ENCODE measurements at regions not wholly inside any gene's neighbourhood (a gene's known extent, or its start where the extent isn't known, plus 50 kb on each side); places are given as distances from the start of the nearest gene placed in this dataset.

- Histone ChIP-seq H3K36me3 (replicated peaks in 1 of 2; ENCODE audit: insufficient read depth in 1 of 2, low read depth in 2 of 2) (no peaks in the 10 kb centered on the region), H3K27ac (no peak overlapping the region), H3K4me1 (no peaks in the 10 kb centered on the region), H3K4me3 (no peak overlapping the region), H3K9me3 (no peaks in the 10 kb centered on the region), H3K27me3 (no peaks in the 10 kb centered on the region)
- 95 to 98% methylated on average over 3 of the region's 3 CpGs for WGBS, 2 donors
- ATAC-seq = no peak
- no peak for TF ChIP-seq POLR2A (IDR thresholded peaks at IDR 0.05)
- TF ChIP-seq, protein P1, sequence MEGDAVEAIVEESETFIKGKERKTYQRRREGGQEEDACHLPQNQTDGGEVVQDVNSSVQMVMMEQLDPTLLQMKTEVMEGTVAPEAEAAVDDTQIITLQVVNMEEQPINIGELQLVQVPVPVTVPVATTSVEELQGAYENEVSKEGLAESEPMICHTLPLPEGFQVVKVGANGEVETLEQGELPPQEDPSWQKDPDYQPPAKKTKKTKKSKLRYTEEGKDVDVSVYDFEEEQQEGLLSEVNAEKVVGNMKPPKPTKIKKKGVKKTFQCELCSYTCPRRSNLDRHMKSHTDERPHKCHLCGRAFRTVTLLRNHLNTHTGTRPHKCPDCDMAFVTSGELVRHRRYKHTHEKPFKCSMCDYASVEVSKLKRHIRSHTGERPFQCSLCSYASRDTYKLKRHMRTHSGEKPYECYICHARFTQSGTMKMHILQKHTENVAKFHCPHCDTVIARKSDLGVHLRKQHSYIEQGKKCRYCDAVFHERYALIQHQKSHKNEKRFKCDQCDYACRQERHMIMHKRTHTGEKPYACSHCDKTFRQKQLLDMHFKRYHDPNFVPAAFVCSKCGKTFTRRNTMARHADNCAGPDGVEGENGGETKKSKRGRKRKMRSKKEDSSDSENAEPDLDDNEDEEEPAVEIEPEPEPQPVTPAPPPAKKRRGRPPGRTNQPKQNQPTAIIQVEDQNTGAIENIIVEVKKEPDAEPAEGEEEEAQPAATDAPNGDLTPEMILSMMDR (IDR thresholded peaks at IDR 0.05) = no peak
- intact Hi-C loops (cut with DNase I) = no loop called here
- DNase-seq = no peak
These were observed 706.7 kb downstream of the TBC1D32 start for GRCh38 chr6:120627612-120628011.

DNA sequence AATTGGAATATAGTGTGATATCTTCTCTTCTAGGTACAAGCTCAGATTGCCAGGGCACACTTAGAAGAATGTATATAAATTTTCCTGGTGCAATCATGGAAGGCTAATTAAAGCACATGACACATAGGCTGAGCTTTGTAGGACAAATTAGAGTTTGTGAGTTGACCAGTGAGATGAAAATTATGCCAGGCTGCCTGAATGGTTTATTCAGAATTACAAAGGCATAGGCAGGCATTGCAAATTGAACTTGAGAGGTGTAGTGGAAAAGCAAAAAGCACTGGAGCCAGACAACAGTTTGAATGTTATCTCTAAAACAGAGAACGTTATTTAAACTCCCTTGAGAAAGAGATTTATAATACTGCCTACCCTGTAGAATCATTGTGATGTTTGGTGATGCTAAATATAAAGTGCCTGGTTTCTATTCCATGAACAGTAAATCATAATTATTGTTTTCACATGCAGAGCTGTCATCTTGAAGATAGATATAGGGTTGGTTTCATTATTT lies 712.1 kb downstream of the TBC1D32 start:
- 16 to 23% methylated on average over 1 of the region's 1 CpG for WGBS, 2 donors
- Histone ChIP-seq H3K9me3 (no peaks in the 10 kb centered on the region), H3K36me3 (replicated peaks in 1 of 2; ENCODE audit: insufficient read depth in 1 of 2, low read depth in 2 of 2) (no peaks in the 10 kb centered on the region), H3K27ac (no peak overlapping the region), H3K27me3 (no peaks in the 10 kb centered on the region), H3K4me3 (no peak overlapping the region), H3K4me1 (peaks cover 9% of the 10 kb centered on the region)
- TF ChIP-seq POLR2A (IDR thresholded peaks at IDR 0.05) = no peak
- TF ChIP-seq, protein P1 (IDR thresholded peaks at IDR 0.05) = no peak
- intact Hi-C loops (cut with DNase I) = no loop called here
- DNase-seq (no peak), ATAC-seq (no peak)

GRCh38 chr6:120620900-120621299 lies 713.4 kb downstream of the TBC1D32 start:
- 32 to 41% methylated on average over 1 of the region's 1 CpG for WGBS, 2 donors
- intact Hi-C loops (cut with DNase I) = no loop called here
- no peak overlapping the region for H3K4me3 ChIP-seq
- H3K9me3 ChIP-seq = no peaks in the 10 kb centered on the region
- H3K27me3 ChIP-seq = no peaks in the 10 kb centered on the region
- TF ChIP-seq, protein P1 (IDR thresholded peaks at IDR 0.05) = no peak
- no peak for TF ChIP-seq POLR2A (IDR thresholded peaks at IDR 0.05)
- peaks cover 9% of the 10 kb centered on the region for H3K4me1 ChIP-seq
- DNase-seq (no peak), ATAC-seq (peak; percentile 21)
- no peaks in the 10 kb centered on the region for H3K36me3 ChIP-seq (replicated peaks in 1 of 2; ENCODE audit: insufficient read depth in 1 of 2, low read depth in 2 of 2)
- H3K27ac ChIP-seq = no peak overlapping the region

GRCh38 chr6:120615238-120615637 lies 719.0 kb downstream of the TBC1D32 start:
- DNase-seq (no peak), ATAC-seq (no peak)
- WGBS, 2 donors = 68 to 83% methylated on average over 3 of the region's 3 CpGs
- Histone ChIP-seq H3K36me3 (replicated peaks in 1 of 2; ENCODE audit: insufficient read depth in 1 of 2, low read depth in 2 of 2) (no peaks in the 10 kb centered on the region), H3K4me3 (no peak overlapping the region), H3K27me3 (no peaks in the 10 kb centered on the region), H3K27ac (no peak overlapping the region), H3K4me1 (no peaks in the 10 kb centered on the region), H3K9me3 (no peaks in the 10 kb centered on the region)
- intact Hi-C loops (cut with DNase I) = no loop called here
- TF ChIP-seq POLR2A (IDR thresholded peaks at IDR 0.05) = no peak
- TF ChIP-seq, protein P1 (IDR thresholded peaks at IDR 0.05) = no peak

DNA sequence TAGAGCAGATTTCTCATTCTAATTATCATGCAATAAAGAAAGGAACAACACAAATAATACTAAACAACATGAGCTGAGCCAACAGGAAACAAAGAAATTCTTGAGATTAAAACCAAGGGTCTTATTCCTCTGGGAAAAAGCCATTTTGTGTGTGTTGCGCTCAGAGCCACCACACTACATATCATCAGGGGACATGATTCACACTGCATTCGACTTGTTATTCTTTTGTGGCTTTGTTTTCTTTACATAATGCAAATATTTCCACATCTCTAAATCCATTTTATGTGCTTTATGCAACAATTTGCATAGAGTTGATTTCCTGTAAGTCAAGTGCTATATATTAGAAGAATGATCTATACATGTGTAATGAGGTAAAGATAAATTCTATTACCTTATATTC lies 719.6 kb downstream of the TBC1D32 start:
- TF ChIP-seq, protein P1 (IDR thresholded peaks at IDR 0.05) = no peak
- no peak for TF ChIP-seq POLR2A (IDR thresholded peaks at IDR 0.05)
- Histone ChIP-seq H3K27me3 (no peaks in the 10 kb centered on the region), H3K36me3 (replicated peaks in 1 of 2; ENCODE audit: insufficient read depth in 1 of 2, low read depth in 2 of 2) (no peaks in the 10 kb centered on the region), H3K4me1 (no peaks in the 10 kb centered on the region), H3K4me3 (no peak overlapping the region), H3K9me3 (no peaks in the 10 kb centered on the region), H3K27ac (no peak overlapping the region)
- intact Hi-C loops (cut with DNase I) = no loop called here
- DNase-seq (no peak), ATAC-seq (no peak)
- WGBS, 2 donors = 71 to 72% methylated on average over 2 of the region's 2 CpGs

All from body of pancreas (tissue), 4 donors.